ENCODE measurements at regions not wholly inside any gene's neighbourhood (a gene's known extent, or its start where the extent isn't known, plus 50 kb on each side); places are given as distances from the start of the nearest gene placed in this dataset.
"Not testable (repeated sequence)": the region's sequence is repeated elsewhere in the genome, so short reads cannot be mapped to it uniquely, and the experiment has no call there.

DNA sequence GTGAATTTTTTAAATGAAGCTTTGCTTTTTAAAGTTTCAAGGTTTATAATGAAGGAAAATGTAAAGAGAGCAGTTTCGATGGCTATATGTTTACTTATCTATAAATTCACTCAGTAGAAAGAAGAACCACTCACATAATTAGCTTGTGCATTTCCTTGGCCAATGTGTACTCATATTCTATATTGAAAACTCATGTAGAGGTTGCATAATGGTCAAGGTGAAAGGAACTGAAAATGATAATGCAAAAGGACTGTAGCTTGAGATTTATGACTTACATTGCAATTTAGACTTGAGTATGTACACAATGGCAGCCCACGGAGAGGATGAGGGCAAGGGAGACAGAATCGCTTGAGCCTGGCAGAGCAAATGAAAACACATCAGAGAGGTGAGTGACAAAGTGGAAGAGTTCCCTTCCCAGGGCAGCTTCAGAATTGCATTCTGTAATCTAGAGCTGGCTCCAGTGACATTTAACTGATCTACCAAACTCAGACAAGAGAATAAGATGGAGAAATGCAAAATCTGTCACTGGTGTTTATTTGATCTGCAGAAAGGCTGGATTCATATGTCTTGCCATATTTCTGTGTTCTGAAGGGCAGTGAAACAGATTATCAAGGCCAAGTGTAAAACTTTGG lies 191.8 kb downstream of the TMEM200A start:
- DNase-seq (ENCODE audit: low spot score), result no peak

DNA sequence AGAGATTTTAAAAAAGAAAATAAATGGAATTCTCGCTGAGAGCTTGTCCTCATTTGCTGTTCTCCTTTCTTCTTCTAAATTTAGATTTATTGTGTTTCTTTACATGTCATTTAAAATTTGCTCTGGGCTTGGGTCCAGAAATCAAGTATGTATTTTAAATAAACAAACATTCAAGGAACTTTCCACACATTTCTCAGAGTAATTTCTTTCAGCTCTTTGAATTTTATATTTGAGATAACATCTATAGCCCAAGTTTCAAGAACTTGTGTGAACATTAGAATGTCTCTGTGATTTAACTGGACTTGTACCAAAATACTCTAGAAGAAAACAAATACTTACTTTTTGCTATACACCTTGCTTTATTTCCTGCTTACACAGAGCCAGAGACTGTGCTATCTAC lies 192.3 kb downstream of the TMEM200A start:
- no peak for DNase-seq (ENCODE audit: low spot score)

DNA sequence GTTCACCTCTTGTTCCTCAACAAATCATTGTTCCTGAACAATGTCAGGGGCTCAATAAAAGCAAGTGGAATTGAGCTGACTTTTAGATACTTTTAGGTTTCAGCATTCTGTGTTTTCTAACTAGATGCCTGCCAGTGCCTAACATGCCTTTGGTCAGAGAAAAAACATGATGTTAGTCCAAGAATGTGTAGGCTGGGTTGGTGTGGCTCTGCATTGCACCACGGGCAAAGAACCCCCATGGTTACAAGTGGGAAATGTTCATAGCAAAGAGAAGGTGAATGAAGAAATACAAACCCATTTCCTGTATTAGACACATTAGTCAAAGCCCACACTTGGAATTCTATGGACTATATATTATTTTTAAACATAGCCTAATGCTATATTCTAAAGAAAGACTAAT lies 193.3 kb downstream of the TMEM200A start:
- no peak for DNase-seq (ENCODE audit: low spot score)

DNA sequence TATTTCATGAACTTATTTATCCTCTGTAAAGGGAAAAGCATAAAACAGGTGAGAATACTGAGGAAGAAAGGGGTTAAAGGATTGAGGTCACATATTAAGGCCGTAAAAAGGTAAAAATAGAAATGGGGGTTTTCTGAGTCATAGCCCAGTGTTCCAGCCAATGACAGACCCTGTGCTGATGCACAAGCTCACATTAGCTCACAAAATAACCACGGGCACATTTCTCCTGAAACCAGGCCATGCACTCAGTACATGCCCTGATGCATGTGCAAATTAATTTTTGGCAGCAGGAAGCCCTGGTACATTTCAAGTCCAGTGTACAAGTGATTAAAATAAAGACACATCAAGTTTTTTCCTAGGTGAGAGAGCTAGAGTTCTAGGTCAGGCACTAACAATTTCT lies 194.4 kb downstream of the TMEM200A start:
- no peak for DNase-seq (ENCODE audit: low spot score)

DNA sequence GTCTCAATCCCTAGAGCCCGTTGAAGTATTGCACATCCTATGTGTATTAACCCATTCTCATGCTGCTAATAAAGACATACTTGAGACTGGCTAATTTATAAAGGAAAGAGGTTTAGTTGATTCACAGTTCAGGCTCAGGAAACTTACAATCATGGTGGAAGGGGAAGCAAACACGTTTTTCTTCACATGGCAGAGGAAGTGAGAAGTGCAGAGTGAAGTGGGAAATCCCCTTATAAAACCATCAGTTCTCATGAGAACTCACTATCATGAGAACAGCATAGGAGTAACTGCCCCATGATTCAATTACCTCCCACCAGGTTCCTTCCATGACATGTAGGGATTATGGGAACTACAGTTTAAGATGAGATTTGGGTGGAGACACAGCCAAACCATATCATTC lies 195.3 kb downstream of the TMEM200A start:
- DNase-seq (ENCODE audit: low spot score), result not testable (repeated sequence)

DNA sequence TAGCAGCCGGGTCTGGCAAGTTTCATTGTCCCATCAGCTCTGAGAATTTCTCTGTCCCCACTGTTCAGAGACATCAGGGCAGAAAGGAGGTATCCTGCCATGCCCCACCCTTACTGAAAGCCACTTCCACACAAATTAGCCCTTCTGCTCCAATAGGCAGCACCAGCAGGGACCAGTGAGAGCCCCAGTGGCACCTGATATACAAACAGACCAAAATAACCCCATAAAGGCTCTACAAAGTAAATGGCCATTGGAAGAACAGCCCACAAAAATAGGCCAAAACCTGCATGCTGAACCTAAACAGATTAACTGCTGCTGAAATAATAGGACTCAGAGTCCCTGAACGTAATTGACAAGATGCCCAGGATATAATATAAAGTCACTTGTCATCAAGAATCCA lies 199.9 kb downstream of the TMEM200A start:
- DNase-seq (ENCODE audit: low spot score), result no peak

DNA sequence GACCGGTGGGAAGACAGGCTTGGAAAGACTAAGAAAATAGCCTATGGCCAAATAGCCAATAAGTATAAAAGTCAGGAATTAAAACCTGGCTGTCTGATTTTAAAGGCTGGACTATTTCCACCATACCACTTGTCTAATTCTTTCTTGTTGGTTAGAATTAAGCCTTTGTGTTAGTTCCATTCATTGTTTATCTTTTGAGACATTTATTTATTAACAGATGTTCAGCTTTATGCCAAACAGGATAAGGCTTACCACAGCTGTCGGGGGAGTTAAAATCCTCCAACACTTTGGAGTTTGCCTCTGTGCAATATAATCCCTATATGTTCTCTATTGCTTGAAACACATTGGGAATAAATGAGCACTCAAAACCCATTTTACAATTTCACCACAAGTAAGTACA lies 208.3 kb downstream of the TMEM200A start:
- no peak for DNase-seq (ENCODE audit: low spot score)

DNA sequence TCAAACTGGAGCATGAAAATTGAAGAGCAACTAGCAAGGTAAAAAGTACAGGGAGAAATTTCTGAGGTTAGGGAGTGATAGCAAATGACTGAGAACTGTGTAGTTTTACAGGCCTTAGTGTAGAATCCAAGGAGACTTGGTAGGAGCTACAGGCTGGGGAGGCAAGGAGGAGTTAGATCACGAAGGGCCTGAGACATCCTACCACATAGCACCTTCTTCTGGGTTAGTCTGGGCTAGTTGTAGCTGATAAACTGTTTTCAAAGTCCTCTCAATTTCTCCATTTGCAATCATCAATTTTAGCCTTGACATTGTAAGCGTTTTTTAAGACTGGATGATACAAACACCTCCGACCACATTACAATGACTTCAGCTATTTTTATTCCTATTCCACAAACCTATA lies 209.7 kb downstream of the TMEM200A start:
- DNase-seq (ENCODE audit: low spot score), result no peak

DNA sequence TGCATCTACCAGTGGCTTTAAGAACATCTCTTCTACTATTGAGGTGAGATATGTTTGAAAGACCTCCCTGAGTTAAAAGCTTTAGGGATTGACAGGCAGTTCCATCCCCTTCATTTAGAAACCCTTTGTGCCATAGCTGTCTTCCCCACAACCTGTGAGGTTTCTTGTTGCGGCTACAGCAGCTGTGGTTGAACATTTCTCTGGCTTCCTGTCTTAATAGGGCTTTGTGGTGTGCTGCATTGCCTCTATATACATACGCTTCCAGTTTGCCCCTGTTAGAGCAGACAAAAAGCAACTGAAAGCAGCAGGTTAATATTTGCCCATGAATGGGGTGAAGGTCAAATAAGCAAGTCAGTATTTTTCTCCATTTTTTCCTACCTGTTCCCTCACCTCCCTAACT lies 210.2 kb downstream of the TMEM200A start:
- no peak for DNase-seq (ENCODE audit: low spot score)

- no peak for DNase-seq (ENCODE audit: low spot score)
Measured at GRCh38 chr6:130577178-130577919, 211.5 kb downstream of the TMEM200A start.

DNA sequence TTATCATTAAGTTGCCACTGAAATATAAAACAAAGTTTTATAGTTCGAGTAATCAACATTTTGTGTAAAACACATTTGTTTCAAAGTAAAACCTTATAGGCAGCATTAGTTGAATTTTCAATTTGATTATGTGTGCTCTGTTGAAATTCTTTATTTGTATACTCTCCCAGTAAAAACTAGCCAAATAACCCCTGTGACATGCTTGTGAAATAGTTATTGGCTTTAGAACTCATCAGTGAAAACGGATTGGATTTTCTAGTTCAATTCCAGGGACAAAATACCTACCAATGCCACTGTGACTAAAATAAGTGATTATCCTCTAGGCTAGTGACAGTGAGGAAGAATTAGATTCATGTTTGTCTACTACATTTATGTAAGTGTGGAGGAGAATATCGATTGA lies 212.9 kb downstream of the TMEM200A start:
- DNase-seq (ENCODE audit: low spot score), result no peak

GRCh38 chr6:130583268-130583667 lies 217.5 kb downstream of the TMEM200A start:
- no peak for DNase-seq (ENCODE audit: low spot score)

- DNase-seq (ENCODE audit: low spot score), result no peak
Measured at GRCh38 chr6:130585587-130585986, 219.8 kb downstream of the TMEM200A start.

DNA sequence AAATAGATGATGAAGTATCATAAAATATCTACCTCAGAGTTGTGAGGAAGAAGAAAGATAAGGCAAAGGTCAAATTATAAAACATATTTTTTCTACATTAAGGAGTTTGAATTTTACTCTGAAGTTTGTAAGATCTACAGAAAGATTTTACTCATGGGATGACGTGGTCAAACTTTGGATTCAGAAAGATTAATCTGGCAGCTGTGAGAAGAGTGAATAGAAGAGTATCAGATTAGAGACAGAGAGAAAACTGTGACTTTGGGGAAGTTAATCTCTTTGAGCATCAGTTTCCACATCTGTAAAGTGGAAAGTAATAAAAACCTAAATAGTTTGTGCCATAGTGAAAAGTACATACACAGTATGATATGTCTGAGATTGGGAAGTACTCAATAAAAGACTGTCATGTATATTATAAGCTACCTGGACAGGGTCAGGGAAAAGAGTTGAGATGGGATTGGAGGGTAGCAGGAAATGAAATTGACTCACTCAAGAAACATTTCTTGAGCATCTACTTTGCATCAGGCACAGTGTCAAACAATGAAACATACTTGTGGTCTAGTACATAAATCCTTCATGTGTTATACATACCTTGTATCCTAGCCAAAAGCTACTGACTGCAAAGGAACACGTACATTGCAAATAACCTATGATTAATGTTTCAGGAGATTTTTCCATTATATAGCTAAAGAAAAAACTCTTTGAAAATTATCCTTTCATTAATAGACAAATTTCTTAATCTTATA lies 222.1 kb downstream of the TMEM200A start:
- no peak for DNase-seq (ENCODE audit: low spot score)

- no peak for DNase-seq (ENCODE audit: low spot score)
Measured at GRCh38 chr6:130593200-130593599, 227.4 kb downstream of the TMEM200A start.

GRCh38 chr6:130593948-130594347 lies 228.1 kb downstream of the TMEM200A start:
- DNase-seq (ENCODE audit: low spot score), result no peak

DNA sequence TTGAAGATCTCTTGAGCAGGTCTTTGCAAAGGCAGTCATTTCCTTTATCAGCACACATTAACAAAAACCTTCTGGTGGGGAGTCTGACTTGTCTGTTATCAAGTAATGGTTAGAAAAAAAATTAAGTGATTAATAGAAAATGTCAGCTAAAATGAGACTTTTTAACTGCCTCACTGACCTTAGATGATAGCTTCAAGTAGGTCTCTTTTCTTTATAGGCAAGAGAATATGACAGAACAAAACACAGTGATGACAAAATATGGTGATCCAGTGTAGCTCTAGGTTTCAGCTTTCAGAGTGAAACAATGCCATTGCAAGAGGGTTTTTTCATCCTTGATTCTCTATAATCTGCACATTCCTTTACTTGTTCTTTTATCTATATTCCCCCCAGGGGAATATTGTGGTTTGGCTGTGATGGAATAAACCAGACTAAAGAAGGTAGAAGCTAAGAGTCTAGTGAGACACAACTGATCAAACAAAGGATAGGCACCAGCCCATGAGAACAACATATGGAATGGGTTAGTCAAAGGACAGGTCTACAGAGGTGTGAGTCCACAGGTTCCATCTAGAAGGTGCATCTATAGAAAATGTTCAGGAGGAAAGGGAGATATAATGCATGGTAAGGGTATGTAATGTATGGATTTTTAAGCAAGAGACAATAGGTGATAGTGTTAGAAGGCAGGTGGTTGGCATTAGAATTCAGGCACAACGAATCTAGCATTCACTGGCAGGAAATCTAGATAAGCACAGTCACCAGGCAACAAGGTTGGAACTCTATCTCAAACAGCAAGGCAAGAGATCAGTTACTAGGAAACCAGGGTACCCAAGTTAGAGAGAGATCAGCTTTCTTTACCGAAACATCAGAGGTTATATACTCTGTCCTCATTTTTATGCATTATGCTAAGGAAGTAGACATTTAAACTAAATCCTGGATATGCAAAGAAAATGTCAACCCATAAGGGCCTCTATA lies 228.9 kb upstream of the SMLR1 start:
- DNase-seq (ENCODE audit: low spot score), result no peak

- DNase-seq (ENCODE audit: low spot score), result no peak
Measured at GRCh38 chr6:130600880-130601341, 226.3 kb upstream of the SMLR1 start.

GRCh38 chr6:130602151-130602770 lies 224.9 kb upstream of the SMLR1 start:
- DNase-seq (ENCODE audit: low spot score), result peak; percentile 64

GRCh38 chr6:130603391-130603790 lies 223.8 kb upstream of the SMLR1 start:
- no peak for DNase-seq (ENCODE audit: low spot score)

- no peak for DNase-seq (ENCODE audit: low spot score)
Measured at GRCh38 chr6:130604841-130605399, 222.3 kb upstream of the SMLR1 start.

Measured in LoVo (cell line).